GM10266 (cell line): ENCODE measurements at regions not wholly inside any gene's neighbourhood (a gene's known extent, or its start where the extent isn't known, plus 50 kb on each side); places are given as distances from the start of the nearest gene placed in this dataset.

Experiments used
- DNase-seq: peaks from one replicate; pipeline ENCODE4 v3.0.0; 2012; ENCODE audit errors: extremely low spot score
- TF ChIP-seq, protein P1 (sequence below): IDR thresholded peaks from 2 replicates; pipeline ENCODE4 v1.5.1; 2012; ENCODE audit warnings: mild to moderate bottlenecking, low read depth; ENCODE audit not compliant: control insufficient read depth, insufficient read depth; ENCODE audit errors: missing control alignments

DNA sequence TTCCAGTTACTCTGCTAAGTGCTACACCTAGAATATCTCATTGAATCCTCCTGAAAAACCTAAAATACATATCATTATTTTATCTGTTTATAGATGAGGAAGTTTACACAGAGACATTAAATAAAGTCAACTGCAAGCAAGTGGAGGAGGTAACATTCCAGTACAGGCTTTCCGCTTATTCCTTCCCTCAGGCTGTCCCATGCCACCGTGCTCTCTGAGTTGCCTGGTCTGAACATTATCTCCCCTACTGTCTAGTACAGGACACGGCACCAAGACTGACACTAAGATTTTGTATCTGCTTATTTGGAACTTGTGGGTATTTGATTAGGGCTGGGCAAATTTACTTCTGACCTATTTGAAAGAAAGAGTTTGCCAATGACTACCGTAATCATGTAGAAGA lies 172.4 kb upstream of the STK32A start:
- no peak for DNase-seq
- TF ChIP-seq, protein P1, sequence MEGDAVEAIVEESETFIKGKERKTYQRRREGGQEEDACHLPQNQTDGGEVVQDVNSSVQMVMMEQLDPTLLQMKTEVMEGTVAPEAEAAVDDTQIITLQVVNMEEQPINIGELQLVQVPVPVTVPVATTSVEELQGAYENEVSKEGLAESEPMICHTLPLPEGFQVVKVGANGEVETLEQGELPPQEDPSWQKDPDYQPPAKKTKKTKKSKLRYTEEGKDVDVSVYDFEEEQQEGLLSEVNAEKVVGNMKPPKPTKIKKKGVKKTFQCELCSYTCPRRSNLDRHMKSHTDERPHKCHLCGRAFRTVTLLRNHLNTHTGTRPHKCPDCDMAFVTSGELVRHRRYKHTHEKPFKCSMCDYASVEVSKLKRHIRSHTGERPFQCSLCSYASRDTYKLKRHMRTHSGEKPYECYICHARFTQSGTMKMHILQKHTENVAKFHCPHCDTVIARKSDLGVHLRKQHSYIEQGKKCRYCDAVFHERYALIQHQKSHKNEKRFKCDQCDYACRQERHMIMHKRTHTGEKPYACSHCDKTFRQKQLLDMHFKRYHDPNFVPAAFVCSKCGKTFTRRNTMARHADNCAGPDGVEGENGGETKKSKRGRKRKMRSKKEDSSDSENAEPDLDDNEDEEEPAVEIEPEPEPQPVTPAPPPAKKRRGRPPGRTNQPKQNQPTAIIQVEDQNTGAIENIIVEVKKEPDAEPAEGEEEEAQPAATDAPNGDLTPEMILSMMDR = no peak

DNA sequence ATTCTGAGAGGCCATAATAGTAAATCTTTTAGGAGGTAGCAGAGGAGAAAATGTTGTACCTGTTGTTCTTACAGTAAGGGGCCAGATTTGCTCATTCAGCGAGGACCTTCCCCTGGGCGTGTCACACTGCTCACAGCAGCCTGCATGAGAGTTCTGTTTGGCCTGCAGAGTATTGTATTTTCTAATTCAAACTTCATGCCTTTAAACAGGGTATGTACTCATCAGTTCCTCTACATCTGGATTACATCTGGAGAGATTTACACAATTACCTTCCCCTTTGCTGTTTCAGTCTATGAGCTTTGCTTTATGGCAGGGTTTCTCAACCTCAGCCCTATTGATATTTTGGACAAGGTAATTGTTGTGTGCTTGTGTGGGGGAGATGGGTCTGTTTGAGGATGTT lies 170.9 kb upstream of the STK32A start:
- TF ChIP-seq, protein P1 = no peak
- DNase-seq = no peak

DNA sequence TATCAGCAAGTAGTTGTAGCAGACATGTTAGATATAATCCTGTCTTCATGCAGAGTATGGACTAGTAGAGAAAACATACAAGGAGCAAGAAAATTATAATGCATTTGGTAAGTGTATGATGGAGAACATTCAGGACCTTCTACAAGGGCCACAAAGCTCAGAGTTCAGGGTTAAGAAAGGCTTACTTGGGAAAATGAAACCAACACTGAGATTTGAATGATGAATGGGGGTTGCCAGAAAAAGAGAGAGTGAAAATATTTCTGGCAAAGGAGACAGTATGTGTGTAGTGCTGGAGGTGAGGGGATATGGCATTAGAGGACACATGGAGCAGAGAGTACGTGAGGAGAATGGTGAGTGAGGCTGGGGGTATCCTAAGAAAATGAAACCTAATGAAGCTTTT lies 169.8 kb upstream of the STK32A start:
- TF ChIP-seq, protein P1 = no peak
- no peak for DNase-seq

DNA sequence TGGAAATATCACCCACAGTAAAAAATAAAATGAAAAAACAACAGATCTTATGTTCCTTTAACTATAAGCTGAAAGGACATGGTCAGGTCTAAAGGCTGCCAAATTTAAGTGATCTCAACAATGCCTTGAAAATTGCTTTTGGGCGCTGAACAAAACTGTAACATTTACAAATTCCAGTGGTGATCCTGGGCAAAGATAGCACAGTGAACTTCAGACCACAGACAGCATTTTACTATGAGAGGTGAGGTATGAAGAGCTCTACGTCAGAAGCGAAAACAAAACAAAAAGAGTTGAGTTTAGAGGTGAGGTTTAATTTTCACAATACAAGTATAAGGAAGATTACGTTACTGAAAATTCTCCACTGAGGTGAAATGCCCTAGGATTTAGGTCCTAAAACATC lies 165.8 kb upstream of the STK32A start:
- DNase-seq = no peak
- TF ChIP-seq, protein P1 = no peak

DNA sequence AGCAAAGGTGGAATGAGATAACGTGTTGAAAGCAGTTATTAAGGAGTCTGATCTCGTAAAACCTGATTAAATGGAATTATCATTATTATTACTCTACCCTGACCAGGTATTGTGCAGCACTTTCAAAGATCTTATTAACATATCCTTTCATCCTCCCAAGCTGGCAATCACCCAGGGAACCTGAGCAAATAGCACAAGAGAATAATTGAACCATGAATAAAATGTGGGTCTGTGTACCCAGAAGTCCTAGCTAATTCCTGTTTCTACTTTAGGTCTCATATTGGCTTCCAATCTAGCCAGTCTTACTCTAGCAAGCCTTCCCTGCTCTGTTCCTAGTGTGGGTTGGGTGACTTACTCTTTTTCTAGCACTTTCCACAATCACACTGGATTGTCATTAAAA lies 162.2 kb upstream of the STK32A start:
- TF ChIP-seq, protein P1 = no peak
- DNase-seq = no peak

DNA sequence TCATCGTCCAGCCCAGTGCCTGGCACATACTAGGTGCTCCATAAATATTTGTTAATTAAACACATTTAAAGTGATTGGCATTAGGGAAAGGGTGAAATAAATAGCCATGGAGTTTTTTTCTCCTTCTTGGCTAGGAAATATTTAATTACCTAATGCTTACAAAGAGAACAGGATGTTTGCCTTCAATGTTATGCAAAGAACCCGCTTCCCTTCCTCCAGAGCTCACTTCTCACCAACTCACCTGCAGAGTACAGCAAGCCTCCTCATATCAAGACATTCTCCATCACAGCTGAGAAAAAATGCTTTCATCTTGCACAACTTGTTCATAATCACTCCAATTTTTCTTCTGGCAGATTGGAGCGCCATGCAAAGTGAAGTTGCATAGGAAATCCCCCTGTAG lies 161.7 kb upstream of the STK32A start:
- no peak for DNase-seq
- TF ChIP-seq, protein P1 = no peak

DNA sequence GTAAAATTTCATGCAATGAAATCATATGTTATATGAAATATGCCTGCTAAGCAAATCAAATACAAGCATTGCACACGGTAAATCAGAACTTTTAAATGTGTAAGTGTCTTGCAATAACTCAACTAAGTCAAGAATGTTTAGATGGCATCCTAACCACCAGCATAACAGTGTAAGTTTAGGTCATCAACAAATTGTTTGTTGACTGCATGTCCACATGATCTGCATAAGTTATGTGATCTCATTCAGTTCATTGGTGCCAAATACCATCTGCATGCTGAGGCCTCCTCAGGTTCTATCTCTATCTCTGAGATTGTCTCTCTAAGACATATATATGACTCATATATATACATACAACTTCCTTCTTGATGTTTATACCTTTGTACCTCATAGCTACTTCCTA lies 159.6 kb upstream of the STK32A start:
- no peak for DNase-seq
- TF ChIP-seq, protein P1 = no peak

DNA sequence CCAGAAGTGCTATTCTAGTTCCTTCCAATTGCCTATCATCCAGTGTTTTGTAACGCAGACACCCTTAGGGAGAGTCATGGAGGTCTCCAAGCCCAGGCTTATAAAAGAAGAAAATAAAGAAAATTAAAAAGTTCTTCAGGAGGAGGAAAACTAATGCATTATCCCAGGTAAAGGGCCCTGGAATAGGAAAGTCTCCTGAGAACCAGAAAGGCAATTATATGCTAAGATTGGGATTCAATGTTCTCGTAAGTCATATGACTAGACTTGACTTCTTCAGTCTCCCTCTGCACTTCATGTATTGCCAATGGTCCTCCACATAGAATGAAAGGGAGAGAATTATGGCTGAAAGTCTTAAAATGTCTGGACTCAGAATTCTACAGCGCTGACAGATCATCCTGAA lies 154.4 kb upstream of the STK32A start:
- no peak for DNase-seq
- TF ChIP-seq, protein P1 = no peak
